ENCODE measurements at regions not wholly inside any gene's neighbourhood (a gene's known extent, or its start where the extent isn't known, plus 50 kb on each side); places are given as distances from the start of the nearest gene placed in this dataset.

DNA sequence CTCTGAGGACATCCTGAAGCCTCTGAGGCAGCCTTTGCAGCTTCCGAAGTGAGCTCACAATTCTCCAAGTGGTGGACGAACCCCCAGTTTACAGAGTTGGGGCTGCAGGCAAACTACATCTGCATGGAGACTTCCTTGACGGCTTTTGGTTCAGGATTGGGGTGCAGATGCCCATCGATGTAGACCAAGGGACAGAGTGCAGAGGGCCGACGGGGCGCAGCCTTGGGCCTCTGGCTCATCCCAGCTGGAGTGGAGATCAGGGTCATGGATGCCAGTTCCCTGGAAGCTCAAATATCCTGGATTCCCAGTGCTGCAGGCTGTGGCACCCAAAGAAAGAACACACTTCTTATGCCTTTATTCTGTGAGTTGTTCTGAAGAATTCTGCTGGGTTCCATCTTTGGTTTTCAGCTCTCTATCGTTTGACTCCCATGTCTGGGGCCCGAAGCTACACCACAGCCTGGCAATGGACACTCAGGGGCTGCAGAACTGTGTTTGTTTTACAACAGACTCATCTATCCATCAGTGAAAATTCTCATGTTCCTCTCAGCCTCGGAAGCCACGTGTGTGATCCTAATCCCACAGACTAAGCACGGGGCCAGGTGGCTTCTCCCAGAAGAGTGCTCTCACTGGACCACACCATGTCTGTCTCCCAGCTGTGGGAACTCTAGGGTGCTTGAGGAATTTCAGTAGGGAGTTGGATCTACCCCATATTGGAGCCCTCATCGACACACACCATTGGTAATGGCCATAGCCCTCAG lies 414.1 kb upstream of the MYT1L start:
- TF ChIP-seq, protein P1, sequence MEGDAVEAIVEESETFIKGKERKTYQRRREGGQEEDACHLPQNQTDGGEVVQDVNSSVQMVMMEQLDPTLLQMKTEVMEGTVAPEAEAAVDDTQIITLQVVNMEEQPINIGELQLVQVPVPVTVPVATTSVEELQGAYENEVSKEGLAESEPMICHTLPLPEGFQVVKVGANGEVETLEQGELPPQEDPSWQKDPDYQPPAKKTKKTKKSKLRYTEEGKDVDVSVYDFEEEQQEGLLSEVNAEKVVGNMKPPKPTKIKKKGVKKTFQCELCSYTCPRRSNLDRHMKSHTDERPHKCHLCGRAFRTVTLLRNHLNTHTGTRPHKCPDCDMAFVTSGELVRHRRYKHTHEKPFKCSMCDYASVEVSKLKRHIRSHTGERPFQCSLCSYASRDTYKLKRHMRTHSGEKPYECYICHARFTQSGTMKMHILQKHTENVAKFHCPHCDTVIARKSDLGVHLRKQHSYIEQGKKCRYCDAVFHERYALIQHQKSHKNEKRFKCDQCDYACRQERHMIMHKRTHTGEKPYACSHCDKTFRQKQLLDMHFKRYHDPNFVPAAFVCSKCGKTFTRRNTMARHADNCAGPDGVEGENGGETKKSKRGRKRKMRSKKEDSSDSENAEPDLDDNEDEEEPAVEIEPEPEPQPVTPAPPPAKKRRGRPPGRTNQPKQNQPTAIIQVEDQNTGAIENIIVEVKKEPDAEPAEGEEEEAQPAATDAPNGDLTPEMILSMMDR (IDR thresholded peaks at IDR 0.05; ENCODE audit: insufficient read depth, low read length, poor library complexity, severe bottlenecking), result no peak
- Histone ChIP-seq H3K4me3 (ENCODE audit: low read depth, low read length) (no peak overlapping the region), H3K36me3 (ENCODE audit: control insufficient read depth, insufficient read depth, low read length) (no peaks in the 10 kb centered on the region), H3K27me3 (ENCODE audit: control insufficient read depth, insufficient read depth, low read length) (no peaks in the 10 kb centered on the region)
- DNase-seq (ENCODE audit: low read depth), result no peak

- TF ChIP-seq, protein P1 (IDR thresholded peaks at IDR 0.05; ENCODE audit: insufficient read depth, low read length, poor library complexity, severe bottlenecking), result no peak
- no peaks in the 10 kb centered on the region for H3K36me3 ChIP-seq (ENCODE audit: control insufficient read depth, insufficient read depth, low read length)
- H3K4me3 ChIP-seq (ENCODE audit: low read depth, low read length), result no peak overlapping the region
- no peak for DNase-seq (ENCODE audit: low read depth)
- H3K27me3 ChIP-seq (ENCODE audit: control insufficient read depth, insufficient read depth, low read length), result no peaks in the 10 kb centered on the region
Measured at GRCh38 chr2:2744107-2744506, 413.0 kb upstream of the MYT1L start.

GRCh38 chr2:2743164-2743571 lies 412.1 kb upstream of the MYT1L start:
- DNase-seq (ENCODE audit: low read depth), result peak; percentile 47
- H3K27me3 ChIP-seq (ENCODE audit: control insufficient read depth, insufficient read depth, low read length), result no peaks in the 10 kb centered on the region
- H3K4me3 ChIP-seq (ENCODE audit: low read depth, low read length), result no peak overlapping the region
- TF ChIP-seq, protein P1 (IDR thresholded peaks at IDR 0.05; ENCODE audit: insufficient read depth, low read length, poor library complexity, severe bottlenecking), result no peak
- H3K36me3 ChIP-seq (ENCODE audit: control insufficient read depth, insufficient read depth, low read length), result no peaks in the 10 kb centered on the region

- TF ChIP-seq, protein P1 (IDR thresholded peaks at IDR 0.05; ENCODE audit: insufficient read depth, low read length, poor library complexity, severe bottlenecking), result no peak
- Histone ChIP-seq H3K27me3 (ENCODE audit: control insufficient read depth, insufficient read depth, low read length) (no peaks in the 10 kb centered on the region), H3K4me3 (ENCODE audit: low read depth, low read length) (no peak overlapping the region), H3K36me3 (ENCODE audit: control insufficient read depth, insufficient read depth, low read length) (no peaks in the 10 kb centered on the region)
- DNase-seq (ENCODE audit: low read depth), result peak; percentile 14
Measured at GRCh38 chr2:2742726-2743125, 411.7 kb upstream of the MYT1L start.

GRCh38 chr2:2740238-2740775 lies 409.2 kb upstream of the MYT1L start:
- DNase-seq (ENCODE audit: low read depth), result no peak
- no peaks in the 10 kb centered on the region for H3K27me3 ChIP-seq (ENCODE audit: control insufficient read depth, insufficient read depth, low read length)

More at GRCh38 chr2:2740238-2740775, 409.2 kb upstream of the MYT1L start:
- Histone ChIP-seq H3K36me3 (ENCODE audit: control insufficient read depth, insufficient read depth, low read length) (no peaks in the 10 kb centered on the region), H3K4me3 (ENCODE audit: low read depth, low read length) (no peak overlapping the region)
- TF ChIP-seq, protein P1 (IDR thresholded peaks at IDR 0.05; ENCODE audit: insufficient read depth, low read length, poor library complexity, severe bottlenecking), result no peak

All from kidney epithelial cell (primary cell).